HepG2 (cell line): ENCODE measurements at regions not wholly inside any gene's neighbourhood (a gene's known extent, or its start where the extent isn't known, plus 50 kb on each side); places are given as distances from the start of the nearest gene placed in this dataset.
A peak's percentile ranks its signal among the peaks of the same experiment; 100 is the strongest.

Experiments used
- ATAC-seq: fragments of 200-7000 bp; cut with Tn5 transposase; 3 replicates; pipeline ENCODE4 v1.9.1; 2020; ENCODE audit warnings: mild to moderate bottlenecking, moderate library complexity
- BruUV-seq: library from RNA; stranded (reverse); fragments of 400-500 nt; replicated peaks from 2 replicates; lab custom pipeline; 2021; lab: Mats Ljungman, UMichigan
- CTCF ChIA-PET: fragments of 300-600 bp; formaldehyde crosslinking; extraction: SDS; loops from one replicate; lab custom pipeline; 2021; ENCODE audit warnings: low total read pairs, inconsistent platforms, low intra/inter-chr PET ratio; lab: Yijun Ruan, JAX
- POLR2A ChIA-PET: fragments of 350-600 bp; sonication (Branson Sonifier 250); formaldehyde crosslinking; loops from one replicate; lab custom pipeline; 2020; ENCODE audit warnings: antibody characterized with exemption, inconsistent platforms; lab: Yijun Ruan, JAX
- DNase-seq: peaks from one replicate; pipeline ENCODE4 v3.0.0-alpha.2; 2015; ENCODE audit warnings: low spot score
- FAIRE-seq: peaks from 3 replicates; lab custom pipeline; 2011; peaks lifted over from hg19 to GRCh38; lab: Jason Lieb, UNC
- H2AFZ ChIP-seq: one replicate; pipeline ENCODE4 v1.6.1; 2011; ENCODE audit warnings: low read length, inconsistent platforms
- H3K27ac ChIP-seq: fragments of 300-600 bp; 3 replicates; pipeline ENCODE4 v1.8.0; 2011; ENCODE audit warnings: mixed run types, mild to moderate bottlenecking, mixed read lengths, low read length, inconsistent platforms; ENCODE audit not compliant: insufficient read depth; ENCODE audit errors: extremely low read length
- H3K27me3 ChIP-seq, 2 experiments: fragments of 200-600 bp in 1 of 2; 2 replicates in 1 of 2; 3 replicates in 1 of 2; pipeline versions ENCODE4 v1.6.0 to v1.8.0; 2011; ENCODE audit warnings: low read length in 2 of 2, mild to moderate bottlenecking in 2 of 2, moderate library complexity in 2 of 2, inconsistent platforms in 1 of 2; ENCODE audit not compliant: insufficient read depth in 2 of 2, control insufficient read depth in 1 of 2
- H3K36me3 ChIP-seq, 2 experiments: fragments of 200-600 bp in 1 of 2; replicated peaks in 1 of 2; 2 replicates in 1 of 2; 3 replicates in 1 of 2; pipeline versions ENCODE4 v1.5.1 to v1.8.0; 2011; ENCODE audit warnings: low read length in 2 of 2, inconsistent platforms in 1 of 2; ENCODE audit not compliant: insufficient read depth in 2 of 2, control insufficient read depth in 1 of 2
- H3K4me1 ChIP-seq: 2 replicates; pipeline ENCODE4 v1.5.1; 2012; ENCODE audit warnings: low read length, inconsistent platforms; ENCODE audit not compliant: insufficient read depth
- H3K4me2 ChIP-seq: 2 replicates; pipeline ENCODE4 v1.6.0; 2011; ENCODE audit warnings: low read depth, low read length, inconsistent platforms
- H3K4me3 ChIP-seq, 3 experiments: fragments of 200-600 bp in 1 of 3; sonication (generic), shearing (Covaris generic) in 1 of 3; replicated peaks in 1 of 3; 2 replicates each; pipeline ENCODE4 v1.5.1; 2011 to 2016; ENCODE audit warnings: low read length in 3 of 3, inconsistent platforms in 2 of 3, low read depth in 2 of 3, mild to moderate bottlenecking in 2 of 3, control low read depth in 1 of 3, mixed read lengths in 1 of 3; ENCODE audit not compliant: insufficient read depth in 1 of 3
- H3K79me2 ChIP-seq: one replicate; pipeline ENCODE4 v1.6.1; 2011; ENCODE audit warnings: low read length, inconsistent platforms; ENCODE audit not compliant: insufficient read depth
- H3K9ac ChIP-seq: 2 replicates; pipeline ENCODE4 v1.6.0; 2011; ENCODE audit warnings: mild to moderate bottlenecking, low read depth, low read length, inconsistent platforms; ENCODE audit not compliant: insufficient read depth
- H3K9me3 ChIP-seq: 2 replicates; pipeline ENCODE4 v1.5.1; 2012; ENCODE audit warnings: mild to moderate bottlenecking, low read length
- H4K20me1 ChIP-seq: 2 replicates; pipeline ENCODE4 v1.6.0; 2011; ENCODE audit warnings: inconsistent platforms, mild to moderate bottlenecking, low read length, moderate library complexity; ENCODE audit not compliant: insufficient read depth
- MAFF ChIP-seq: IDR thresholded peaks from 2 replicates; pipeline ENCODE4 v1.6.1; 2011; ENCODE audit warnings: low read depth, low read length, improper control_type of control experiment
- MAFK ChIP-seq, 2 experiments: IDR thresholded peaks in 1 of 2; conservative IDR thresholded peaks in 1 of 2; 2 replicates each; pipeline ENCODE4 v1.6.1; 2011; ENCODE audit warnings: improper control_type of control experiment in 2 of 2, low read length in 2 of 2
- SMARCC2 ChIP-seq: fragments of 450-650 bp; IDR thresholded peaks from 2 replicates; pipeline ENCODE4 v1.6.1; 2017; ENCODE audit warnings: antibody characterized with exemption, mild to moderate bottlenecking
- SOX6 ChIP-seq, 2 experiments: fragments of 450-650 bp in 1 of 2; sonication (generic) in 1 of 2; formaldehyde crosslinking in 1 of 2; IDR thresholded peaks; 2 replicates each; pipeline versions ENCODE4 v1.4.0 to v1.6.1; 2017 to 2020; ENCODE audit warnings: antibody characterized with exemption in 1 of 2, mild to moderate bottlenecking in 1 of 2, missing genetic modification reagents in 1 of 2
- ZNF256 ChIP-seq: sonication (generic); formaldehyde crosslinking; conservative IDR thresholded peaks from 2 replicates; pipeline ENCODE4 v1.4.0; 2020; ENCODE audit warnings: missing genetic modification reagents
- ZNF333 ChIP-seq: sonication (generic); formaldehyde crosslinking; IDR thresholded peaks from 2 replicates; pipeline ENCODE4 v1.4.0; 2020; ENCODE audit warnings: mild to moderate bottlenecking, missing genetic modification reagents, borderline replicate concordance
- ZNF556 ChIP-seq: sonication (generic); formaldehyde crosslinking; IDR thresholded peaks from 2 replicates; pipeline ENCODE4 v1.4.0; 2020; ENCODE audit warnings: mild to moderate bottlenecking, missing genetic modification reagents, borderline replicate concordance
- ZNF564 ChIP-seq: sonication (generic); formaldehyde crosslinking; IDR thresholded peaks from 2 replicates; pipeline ENCODE4 v1.8.1; 2023; ENCODE audit warnings: mild to moderate bottlenecking, missing genetic modification reagents
- ZNF83 ChIP-seq: sonication (generic); formaldehyde crosslinking; IDR thresholded peaks from 2 replicates; pipeline ENCODE4 v1.4.0; 2020; ENCODE audit warnings: missing genetic modification reagents, mild to moderate bottlenecking, borderline replicate concordance
- ZSCAN29 ChIP-seq: sonication (generic); formaldehyde crosslinking; conservative IDR thresholded peaks from 2 replicates; pipeline ENCODE4 v1.4.0; 2020; ENCODE audit warnings: mild to moderate bottlenecking, missing genetic modification reagents
- WGBS: methylation state at CpG from one replicate; pipeline ENCODE4 v1.1.6; 2017; ENCODE audit warnings: low lambda C conversion rate; 5-methylcytosine and 5-hydroxymethylcytosine counted together
- in situ Hi-C: cut with HindIII; loops from 2 replicates; pipeline ENCODE4 v1.10.0; 2017; ENCODE audit warnings: low pct_unique_long_range_greater_than_20kb; ENCODE audit not compliant: extremely low pct_ligation_motif_present
- intact Hi-C: fragments of 100-400 bp; cut with micrococcal nuclease; formaldehyde crosslinking; loops from one replicate; pipeline ENCODE4 v1.10.0; 2022; ENCODE audit not compliant: unreplicated experiment
- TF ChIP-seq, protein P1 (sequence below): sonication (generic); formaldehyde crosslinking; IDR thresholded peaks from 2 replicates; pipeline ENCODE4 v1.9.0; 2021; ENCODE audit warnings: missing genetic modification reagents, borderline replicate concordance
- TF ChIP-seq, protein P2 (sequence below): sonication (generic); formaldehyde crosslinking; IDR thresholded peaks from 2 replicates; pipeline ENCODE4 v1.4.0; 2020; ENCODE audit warnings: mild to moderate bottlenecking, missing genetic modification reagents

DNA sequence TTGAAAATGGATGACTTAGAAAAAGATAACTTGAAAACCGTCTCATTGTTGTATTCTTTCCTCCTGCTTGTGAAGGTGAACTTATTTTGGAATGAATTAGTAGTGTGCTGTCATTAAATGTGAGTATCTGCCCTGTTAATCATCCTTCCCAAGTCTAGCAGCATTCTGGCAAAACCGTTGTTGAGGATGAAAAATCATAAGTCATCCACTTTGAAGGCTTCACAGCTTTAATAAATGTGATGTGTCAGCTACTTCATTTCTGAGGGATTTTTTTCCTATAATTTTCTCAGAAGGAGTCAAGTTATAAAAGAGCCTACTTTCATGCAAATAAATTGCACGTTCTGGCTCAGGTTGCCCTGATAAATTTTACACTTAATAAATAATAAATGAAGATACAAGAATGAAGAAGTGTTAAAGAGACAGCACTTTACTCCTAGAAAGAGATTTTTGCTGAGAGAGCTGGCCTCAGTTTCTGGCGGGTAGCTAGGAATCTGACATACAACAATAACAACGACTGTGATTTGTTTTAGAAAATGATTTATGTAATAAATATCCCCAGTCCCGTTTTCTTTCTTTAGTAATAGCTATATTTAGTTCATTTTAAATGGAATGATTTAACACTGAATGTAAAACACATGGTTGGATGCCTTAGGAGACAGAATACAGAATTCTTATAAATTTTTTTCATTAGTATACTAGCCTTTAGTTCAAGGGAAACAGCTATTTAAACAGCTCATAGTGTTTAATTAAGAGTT is 516.5 kb upstream of the KLF6 start:
- no peaks in the 10 kb centered on the region for H4K20me1 ChIP-seq
- TF ChIP-seq MAFK (conservative IDR thresholded peaks at IDR 0.05 in 1 of 2, IDR thresholded peaks at IDR 0.05 in 1 of 2; ENCODE audit: low read length in 2 of 2), result peak; percentile 6 to 53; a peak in 2 of 4 replicates
- no peak for TF ChIP-seq ZNF333
- TF ChIP-seq SMARCC2, result no peak
- peak; percentile 30; the same call in 1 of the 2 replicates for TF ChIP-seq MAFF
- TF ChIP-seq, all 625 proteins: peak for 2
- 3% methylated on average over 6 of the region's 6 CpGs for WGBS
- no peak for FAIRE-seq
- no peak overlapping the region for H3K9ac ChIP-seq
- no peak overlapping the region for H2AFZ ChIP-seq
- no peak overlapping the region for H3K4me3 ChIP-seq
- DNase-seq, result no peak
- H3K27me3 ChIP-seq, result peaks cover 0 to 4% of the 10 kb centered on the region in 2 experiments; a peak in 1 of 5 replicates
- ATAC-seq, result no peak
- no peak overlapping the region for H3K27ac ChIP-seq
- intact Hi-C loops, result no loop called here
- H3K4me2 ChIP-seq, result no peak overlapping the region
- no peaks in the 10 kb centered on the region for H3K9me3 ChIP-seq
- BruUV-seq, result no TSS peak
- in situ Hi-C loops, result no loop called here
- CTCF ChIA-PET, result no interaction called here
- no peaks in the 10 kb centered on the region for H3K79me2 ChIP-seq
- no peaks in the 10 kb centered on the region for H3K36me3 ChIP-seq
- no peaks in the 10 kb centered on the region for H3K4me1 ChIP-seq
- POLR2A ChIA-PET, result no interaction called here

DNA sequence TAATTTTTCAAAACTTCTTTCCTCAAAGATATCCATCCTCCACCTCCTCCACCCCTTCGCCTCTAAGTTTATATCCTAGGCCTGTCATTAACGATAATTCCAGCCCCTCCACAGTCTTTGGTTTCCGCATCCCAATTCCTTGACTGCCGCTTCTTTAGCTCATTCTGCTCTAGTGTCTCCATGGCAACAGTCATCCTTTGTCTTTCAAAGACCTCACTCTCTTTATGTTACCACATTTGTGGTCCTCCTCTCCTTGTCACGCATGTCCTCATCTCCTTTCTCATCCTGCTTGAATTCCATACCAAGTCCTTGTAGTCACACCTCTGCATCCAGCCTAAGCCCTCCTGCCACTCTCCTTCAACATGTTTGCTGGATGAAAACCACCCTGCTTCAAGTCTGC is 511.2 kb upstream of the KLF6 start:
- Histone ChIP-seq H3K9me3 (no peaks in the 10 kb centered on the region), H2AFZ (no peak overlapping the region), H3K4me1 (no peaks in the 10 kb centered on the region), H3K79me2 (no peaks in the 10 kb centered on the region), H3K4me3 (no peak overlapping the region), H4K20me1 (no peaks in the 10 kb centered on the region), H3K36me3 (no peaks in the 10 kb centered on the region), H3K27ac (no peak overlapping the region), H3K9ac (no peak overlapping the region), H3K27me3 (no peaks in the 10 kb centered on the region), H3K4me2 (no peak overlapping the region)
- intact Hi-C loops, result no loop called here
- CTCF ChIA-PET, result no interaction called here
- POLR2A ChIA-PET, result no interaction called here
- FAIRE-seq, result no peak
- in situ Hi-C loops, result no loop called here
- no peak for ATAC-seq
- 46% methylated on average over 5 of the region's 5 CpGs for WGBS
- no TSS peak for BruUV-seq
- no peak for DNase-seq
- TF ChIP-seq ZNF556 (CRISPR knock-in tag) (no peak), ZNF83 (CRISPR knock-in tag) (no peak), ZNF256 (no peak), SOX6 (IDR thresholded peaks at IDR 0.05) (no peak), SOX6 (CRISPR knock-in tag; IDR thresholded peaks at IDR 0.05) (no peak), ZSCAN29 (no peak), ZNF564 (CRISPR knock-in tag) (no peak)
- TF ChIP-seq, protein P1, sequence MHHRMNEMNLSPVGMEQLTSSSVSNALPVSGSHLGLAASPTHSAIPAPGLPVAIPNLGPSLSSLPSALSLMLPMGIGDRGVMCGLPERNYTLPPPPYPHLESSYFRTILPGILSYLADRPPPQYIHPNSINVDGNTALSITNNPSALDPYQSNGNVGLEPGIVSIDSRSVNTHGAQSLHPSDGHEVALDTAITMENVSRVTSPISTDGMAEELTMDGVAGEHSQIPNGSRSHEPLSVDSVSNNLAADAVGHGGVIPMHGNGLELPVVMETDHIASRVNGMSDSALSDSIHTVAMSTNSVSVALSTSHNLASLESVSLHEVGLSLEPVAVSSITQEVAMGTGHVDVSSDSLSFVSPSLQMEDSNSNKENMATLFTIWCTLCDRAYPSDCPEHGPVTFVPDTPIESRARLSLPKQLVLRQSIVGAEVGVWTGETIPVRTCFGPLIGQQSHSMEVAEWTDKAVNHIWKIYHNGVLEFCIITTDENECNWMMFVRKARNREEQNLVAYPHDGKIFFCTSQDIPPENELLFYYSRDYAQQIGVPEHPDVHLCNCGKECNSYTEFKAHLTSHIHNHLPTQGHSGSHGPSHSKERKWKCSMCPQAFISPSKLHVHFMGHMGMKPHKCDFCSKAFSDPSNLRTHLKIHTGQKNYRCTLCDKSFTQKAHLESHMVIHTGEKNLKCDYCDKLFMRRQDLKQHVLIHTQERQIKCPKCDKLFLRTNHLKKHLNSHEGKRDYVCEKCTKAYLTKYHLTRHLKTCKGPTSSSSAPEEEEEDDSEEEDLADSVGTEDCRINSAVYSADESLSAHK (CRISPR knock-in tag), result no peak
- TF ChIP-seq, protein P2, sequence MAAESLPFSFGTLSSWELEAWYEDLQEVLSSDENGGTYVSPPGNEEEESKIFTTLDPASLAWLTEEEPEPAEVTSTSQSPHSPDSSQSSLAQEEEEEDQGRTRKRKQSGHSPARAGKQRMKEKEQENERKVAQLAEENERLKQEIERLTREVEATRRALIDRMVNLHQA (CRISPR knock-in tag), result no peak
